ENCODE measurements at regions not wholly inside any gene's neighbourhood (a gene's known extent, or its start where the extent isn't known, plus 50 kb on each side); places are given as distances from the start of the nearest gene placed in this dataset.

- H3K27ac ChIP-seq: no peak overlapping the region
- TF ChIP-seq CTCF (IDR thresholded peaks at IDR 0.05) (no peak), ZFX (IDR thresholded peaks at IDR 0.05; ENCODE audit: borderline replicate concordance) (no peak)
Measured at GRCh38 chr7:13407911-13408310, 581.6 kb downstream of the ETV1 start.

GRCh38 chr7:13411151-13411550 is 578.3 kb downstream of the ETV1 start:
- H3K27ac ChIP-seq: no peak overlapping the region
- TF ChIP-seq CTCF (IDR thresholded peaks at IDR 0.05): no peak
- no peak for TF ChIP-seq ZFX (IDR thresholded peaks at IDR 0.05; ENCODE audit: borderline replicate concordance)

GRCh38 chr7:13411636-13412035 is 577.8 kb downstream of the ETV1 start:
- no peak for TF ChIP-seq ZFX (IDR thresholded peaks at IDR 0.05; ENCODE audit: borderline replicate concordance)
- TF ChIP-seq CTCF (IDR thresholded peaks at IDR 0.05): no peak
- H3K27ac ChIP-seq: no peak overlapping the region

GRCh38 chr7:13414181-13414580 is 575.3 kb downstream of the ETV1 start:
- H3K27ac ChIP-seq: peak overlapping the region; percentile 64
- TF ChIP-seq ZFX (IDR thresholded peaks at IDR 0.05; ENCODE audit: borderline replicate concordance): no peak
- TF ChIP-seq CTCF (IDR thresholded peaks at IDR 0.05): no peak

- peak overlapping the region; percentile 64 for H3K27ac ChIP-seq
Measured at GRCh38 chr7:13414661-13415107, 574.8 kb downstream of the ETV1 start.

GRCh38 chr7:13416071-13416470 is 573.4 kb downstream of the ETV1 start:
- TF ChIP-seq CTCF (IDR thresholded peaks at IDR 0.05) (no peak), ZFX (IDR thresholded peaks at IDR 0.05; ENCODE audit: borderline replicate concordance) (no peak)
- no peak overlapping the region for H3K27ac ChIP-seq

More at GRCh38 chr7:13414661-13415107, 574.8 kb downstream of the ETV1 start:
- TF ChIP-seq ZFX (IDR thresholded peaks at IDR 0.05; ENCODE audit: borderline replicate concordance) (no peak), CTCF (IDR thresholded peaks at IDR 0.05) (peak; percentile 33; the same call in 1 of the 2 replicates)

- H3K27ac ChIP-seq: no peak overlapping the region
Measured at GRCh38 chr7:13416544-13416943, 572.9 kb downstream of the ETV1 start.

More at GRCh38 chr7:13416544-13416943, 572.9 kb downstream of the ETV1 start:
- TF ChIP-seq ZFX (IDR thresholded peaks at IDR 0.05; ENCODE audit: borderline replicate concordance) (no peak), CTCF (IDR thresholded peaks at IDR 0.05) (no peak)

Measured in 22Rv1 (cell line).